ENCODE measurements at regions not wholly inside any gene's neighbourhood (a gene's known extent, or its start where the extent isn't known, plus 50 kb on each side); places are given as distances from the start of the nearest gene placed in this dataset.
"Not testable (repeated sequence)": the region's sequence is repeated elsewhere in the genome, so short reads cannot be mapped to it uniquely, and the experiment has no call there.

DNA sequence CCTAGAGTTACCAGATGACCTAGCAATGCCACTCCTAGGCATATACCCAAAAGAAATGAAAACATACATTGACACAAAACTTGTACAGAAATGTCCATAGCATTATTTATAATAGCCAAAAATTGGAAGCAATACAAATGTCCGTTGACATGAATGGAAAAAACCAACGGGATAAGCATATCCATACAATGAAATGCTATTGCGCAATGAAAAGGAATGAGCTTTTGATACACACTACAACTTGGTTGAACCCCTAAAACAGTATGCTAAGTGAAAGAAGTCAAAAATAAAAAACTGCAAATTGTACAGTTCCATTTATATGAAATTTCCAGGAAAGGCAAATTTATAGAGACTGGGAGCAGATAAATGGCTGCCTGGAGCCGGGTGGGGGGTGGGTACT, 90.6 kb upstream of the G2E3 start:
- H3K36me3 ChIP-seq (ENCODE audit: control insufficient read depth in 1 of 2, insufficient read depth in 2 of 2, low read length in 1 of 2): no peaks in the 10 kb centered on the region
- 49 to 54% methylated on average over 4 of the region's 4 CpGs for WGBS, 2 donors
- no peak overlapping the region for H3K27ac ChIP-seq (ENCODE audit: low read depth in 1 of 2, low read length in 2 of 2)
- DNase-seq (no peak), ATAC-seq (ENCODE audit: low FRiP score) (no peak)
- H3K27me3 ChIP-seq (ENCODE audit: control insufficient read depth in 1 of 2, insufficient read depth in 2 of 2, low read length in 1 of 2): no peaks in the 10 kb centered on the region
- intact Hi-C loops (cut with DNase I): no loop called here
- no peaks in the 10 kb centered on the region for H3K4me1 ChIP-seq (ENCODE audit: control insufficient read depth in 1 of 2, insufficient read depth in 2 of 2, low read length in 2 of 2)
- no peaks in the 10 kb centered on the region for H3K9me3 ChIP-seq (ENCODE audit: control insufficient read depth, low read length)
- no peak overlapping the region for H3K4me3 ChIP-seq (ENCODE audit: low read length in 2 of 2)

DNA sequence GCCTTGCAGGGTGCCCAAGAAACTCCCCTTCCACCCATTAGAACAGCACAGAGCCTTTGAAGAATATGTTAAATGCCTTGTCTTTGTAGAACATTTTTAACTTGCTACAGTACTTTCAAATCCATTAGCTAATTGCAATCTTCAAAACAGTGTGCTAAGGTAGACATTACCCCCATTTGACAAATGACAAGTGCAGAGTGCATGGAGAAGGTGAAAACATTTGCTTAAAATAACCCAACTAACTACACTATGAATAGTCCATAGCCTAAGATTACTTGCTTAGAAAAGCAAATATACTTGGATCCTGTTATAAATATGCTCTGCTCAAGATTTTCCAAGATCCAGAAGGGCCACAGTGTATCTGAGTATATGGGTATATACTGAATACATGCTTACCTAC, 87.0 kb upstream of the G2E3 start:
- DNase-seq: no peak
- Histone ChIP-seq H3K27ac (ENCODE audit: low read depth in 1 of 2, low read length in 2 of 2) (no peak overlapping the region), H3K4me1 (ENCODE audit: control insufficient read depth in 1 of 2, insufficient read depth in 2 of 2, low read length in 2 of 2) (no peaks in the 10 kb centered on the region), H3K9me3 (ENCODE audit: control insufficient read depth, low read length) (no peaks in the 10 kb centered on the region), H3K27me3 (ENCODE audit: control insufficient read depth in 1 of 2, insufficient read depth in 2 of 2, low read length in 1 of 2) (no peaks in the 10 kb centered on the region), H3K36me3 (ENCODE audit: control insufficient read depth in 1 of 2, insufficient read depth in 2 of 2, low read length in 1 of 2) (no peaks in the 10 kb centered on the region), H3K4me3 (ENCODE audit: low read length in 2 of 2) (no peak overlapping the region)
- no peak for ATAC-seq (ENCODE audit: low FRiP score)
- intact Hi-C loops (cut with DNase I): no loop called here

DNA sequence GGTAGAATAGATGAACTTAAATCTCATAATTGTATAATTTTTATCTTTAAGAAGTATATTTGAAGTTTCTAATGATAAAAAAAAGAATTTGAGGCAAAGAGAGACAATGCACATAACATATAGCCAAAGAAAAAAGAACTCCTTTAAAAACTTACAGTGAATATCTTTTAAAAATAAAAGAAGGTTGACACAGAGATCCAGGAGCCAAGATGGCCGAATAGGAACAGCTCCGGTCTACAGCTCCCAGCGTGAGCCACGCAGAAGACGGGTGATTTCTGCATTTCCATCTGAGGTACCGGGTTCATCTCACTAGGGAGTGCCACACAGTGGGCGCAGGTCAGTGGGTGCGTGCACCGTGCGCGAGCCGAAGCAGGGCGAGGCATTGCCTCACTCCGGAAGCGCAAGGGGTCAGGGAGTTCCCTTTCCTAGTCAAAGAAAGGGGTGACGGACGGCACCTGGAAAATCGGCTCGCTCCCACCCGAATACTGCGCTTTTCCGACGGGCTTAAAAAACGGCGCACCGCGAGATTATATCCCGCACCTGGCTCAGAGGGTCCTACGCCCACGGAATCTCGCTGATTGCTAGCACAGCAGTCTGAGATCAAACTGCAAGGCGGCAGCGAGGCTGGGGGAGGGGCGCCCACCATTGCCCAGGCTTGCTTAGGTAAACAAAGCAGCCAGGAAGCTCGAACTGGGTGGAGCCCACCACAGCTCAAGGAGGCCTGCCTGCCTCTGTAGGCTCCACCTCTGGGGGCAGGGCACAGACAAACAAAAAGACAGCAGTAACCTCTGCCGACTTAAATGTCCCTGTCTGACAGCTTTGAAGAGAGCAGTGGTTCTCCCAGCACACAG, 84.9 kb upstream of the G2E3 start:
- H3K36me3 ChIP-seq (ENCODE audit: control insufficient read depth in 1 of 2, insufficient read depth in 2 of 2, low read length in 1 of 2); H3K9me3 ChIP-seq (ENCODE audit: control insufficient read depth, low read length); intact Hi-C loops (cut with DNase I); H3K27me3 ChIP-seq (ENCODE audit: control insufficient read depth in 1 of 2, insufficient read depth in 2 of 2, low read length in 1 of 2); ATAC-seq (ENCODE audit: low FRiP score); H3K4me3 ChIP-seq (ENCODE audit: low read length in 2 of 2); DNase-seq; H3K27ac ChIP-seq (ENCODE audit: low read depth in 1 of 2, low read length in 2 of 2); H3K4me1 ChIP-seq (ENCODE audit: control insufficient read depth in 1 of 2, insufficient read depth in 2 of 2, low read length in 2 of 2): not testable (repeated sequence)
- WGBS, 2 donors: 91 to 92% methylated on average over 32 of the region's 36 CpGs

DNA sequence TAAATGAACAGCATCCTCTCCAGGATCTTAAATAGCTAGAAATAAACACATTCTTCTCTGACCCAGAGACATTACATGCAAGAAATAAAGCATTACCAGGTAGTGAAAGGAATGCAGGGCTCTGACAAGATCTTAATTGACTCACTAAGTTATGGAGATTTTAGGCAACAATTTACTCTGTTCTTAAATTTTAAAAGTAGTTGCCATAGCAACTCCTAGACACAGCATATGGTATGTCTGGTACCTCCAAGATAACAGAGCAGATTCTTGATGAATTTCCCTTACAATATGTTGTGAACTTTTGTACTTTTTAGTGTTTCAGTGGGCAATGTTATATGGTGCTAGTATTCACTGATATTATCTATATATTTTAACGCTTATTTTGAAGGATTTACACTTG, 76.7 kb upstream of the G2E3 start:
- no peak overlapping the region for H3K27ac ChIP-seq (ENCODE audit: low read depth in 1 of 2, low read length in 2 of 2)
- no peak for ATAC-seq (ENCODE audit: low FRiP score)
- H3K36me3 ChIP-seq (ENCODE audit: control insufficient read depth in 1 of 2, insufficient read depth in 2 of 2, low read length in 1 of 2): no peaks in the 10 kb centered on the region
- no peaks in the 10 kb centered on the region for H3K9me3 ChIP-seq (ENCODE audit: control insufficient read depth, low read length)
- DNase-seq: no peak
- intact Hi-C loops (cut with DNase I): no loop called here
- no peaks in the 10 kb centered on the region for H3K4me1 ChIP-seq (ENCODE audit: control insufficient read depth in 1 of 2, insufficient read depth in 2 of 2, low read length in 2 of 2)
- 74 to 75% methylated on average over 1 of the region's 1 CpG for WGBS, 2 donors
- H3K27me3 ChIP-seq (ENCODE audit: control insufficient read depth in 1 of 2, insufficient read depth in 2 of 2, low read length in 1 of 2): no peaks in the 10 kb centered on the region
- no peak overlapping the region for H3K4me3 ChIP-seq (ENCODE audit: low read length in 2 of 2)

DNA sequence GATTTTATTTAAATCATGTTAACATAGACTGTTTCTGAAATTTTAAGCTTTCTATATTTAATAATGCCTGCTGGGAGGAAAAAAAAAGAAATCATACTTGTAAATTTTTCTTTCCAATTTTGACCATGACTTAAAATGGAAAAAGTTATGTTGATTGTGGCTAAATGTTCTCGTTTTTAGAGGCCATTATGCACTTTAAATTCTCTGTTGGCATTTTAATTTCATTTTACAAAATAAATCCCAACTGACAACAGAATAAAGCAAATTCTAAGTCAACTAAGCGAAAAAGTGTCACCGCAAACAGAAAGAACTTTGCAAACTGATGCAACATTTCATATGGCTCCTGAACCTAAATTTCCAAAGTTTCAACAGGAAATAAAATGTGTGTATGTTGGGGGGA, 74.8 kb upstream of the G2E3 start:
- no peaks in the 10 kb centered on the region for H3K9me3 ChIP-seq (ENCODE audit: control insufficient read depth, low read length)
- H3K36me3 ChIP-seq (ENCODE audit: control insufficient read depth in 1 of 2, insufficient read depth in 2 of 2, low read length in 1 of 2): no peaks in the 10 kb centered on the region
- 71 to 74% methylated on average over 3 of the region's 3 CpGs for WGBS, 2 donors
- intact Hi-C loops (cut with DNase I): no loop called here
- H3K27me3 ChIP-seq (ENCODE audit: control insufficient read depth in 1 of 2, insufficient read depth in 2 of 2, low read length in 1 of 2): no peaks in the 10 kb centered on the region
- no peaks in the 10 kb centered on the region for H3K4me1 ChIP-seq (ENCODE audit: control insufficient read depth in 1 of 2, insufficient read depth in 2 of 2, low read length in 2 of 2)
- ATAC-seq (ENCODE audit: low FRiP score): no peak
- H3K4me3 ChIP-seq (ENCODE audit: low read length in 2 of 2): no peak overlapping the region
- no peak overlapping the region for H3K27ac ChIP-seq (ENCODE audit: low read depth in 1 of 2, low read length in 2 of 2)
- no peak for DNase-seq

DNA sequence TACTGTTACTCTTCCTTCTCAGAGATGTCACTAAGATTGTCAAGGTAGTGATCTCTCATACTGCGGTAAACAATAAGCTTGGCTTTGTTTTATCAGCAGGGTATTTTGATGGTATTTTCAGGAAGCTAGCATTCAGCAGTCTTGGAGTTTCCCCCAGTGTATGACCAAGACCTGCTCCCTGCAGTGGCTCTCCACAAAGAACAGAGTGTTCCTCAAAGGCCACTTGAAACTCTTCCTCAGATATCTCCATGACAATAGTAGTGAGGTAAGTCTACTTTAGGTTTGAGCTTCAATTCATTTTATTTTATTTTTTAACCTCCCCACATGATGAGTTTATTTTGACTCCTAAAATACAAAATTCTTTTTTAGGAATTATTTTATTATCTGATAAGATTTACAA, 74.0 kb upstream of the G2E3 start:
- Histone ChIP-seq H3K36me3 (ENCODE audit: control insufficient read depth in 1 of 2, insufficient read depth in 2 of 2, low read length in 1 of 2) (no peaks in the 10 kb centered on the region), H3K27me3 (ENCODE audit: control insufficient read depth in 1 of 2, insufficient read depth in 2 of 2, low read length in 1 of 2) (no peaks in the 10 kb centered on the region), H3K4me1 (ENCODE audit: control insufficient read depth in 1 of 2, insufficient read depth in 2 of 2, low read length in 2 of 2) (no peaks in the 10 kb centered on the region), H3K4me3 (ENCODE audit: low read length in 2 of 2) (no peak overlapping the region), H3K9me3 (ENCODE audit: control insufficient read depth, low read length) (no peaks in the 10 kb centered on the region), H3K27ac (ENCODE audit: low read depth in 1 of 2, low read length in 2 of 2) (no peak overlapping the region)
- 82 to 84% methylated on average over 1 of the region's 1 CpG for WGBS, 2 donors
- DNase-seq (no peak), ATAC-seq (ENCODE audit: low FRiP score) (no peak)
- intact Hi-C loops (cut with DNase I): no loop called here

DNA sequence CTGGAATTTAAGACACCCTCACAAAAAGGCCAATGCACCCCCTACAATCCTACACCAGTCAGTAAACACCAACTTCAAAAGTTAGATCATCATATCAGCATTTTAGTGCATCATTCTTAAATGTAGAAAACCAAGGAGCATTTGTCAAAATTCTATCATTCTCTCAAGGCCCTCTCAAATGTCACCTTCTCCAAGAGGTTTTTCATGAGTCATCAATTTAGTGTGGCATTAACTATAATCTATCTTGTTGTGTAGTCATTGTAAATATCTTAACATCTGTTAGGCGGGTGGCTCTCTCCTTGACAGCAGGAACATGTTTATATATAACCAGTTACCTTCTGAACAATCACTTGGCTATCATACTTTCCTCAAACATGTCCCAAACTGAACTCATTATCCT, 62.1 kb upstream of the G2E3 start:
- ATAC-seq (ENCODE audit: low FRiP score): no peak
- H3K27ac ChIP-seq (ENCODE audit: low read depth in 1 of 2, low read length in 2 of 2): no peak overlapping the region

DNA sequence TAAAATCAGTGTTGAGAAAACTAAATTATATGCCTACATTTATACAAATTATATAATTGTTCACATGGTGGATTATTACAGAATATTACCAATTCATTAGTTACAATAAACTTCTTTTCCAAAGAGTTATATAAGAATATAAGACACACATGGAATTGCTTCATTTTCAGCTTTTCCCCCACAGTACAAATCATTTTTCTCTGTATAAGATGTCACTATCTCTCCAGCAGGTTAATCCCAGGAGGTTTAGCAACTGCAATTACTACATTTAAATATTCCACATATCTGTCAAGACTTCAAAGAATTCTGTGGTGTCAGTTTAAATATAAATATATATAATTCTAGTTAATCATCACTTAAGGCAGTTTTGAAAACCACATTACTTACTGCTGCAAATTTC, 59.6 kb upstream of the G2E3 start:
- Histone ChIP-seq H3K27me3 (ENCODE audit: control insufficient read depth in 1 of 2, insufficient read depth in 2 of 2, low read length in 1 of 2) (no peaks in the 10 kb centered on the region), H3K4me1 (ENCODE audit: control insufficient read depth in 1 of 2, insufficient read depth in 2 of 2, low read length in 2 of 2) (no peaks in the 10 kb centered on the region), H3K9me3 (ENCODE audit: control insufficient read depth, low read length) (no peaks in the 10 kb centered on the region), H3K36me3 (ENCODE audit: control insufficient read depth in 1 of 2, insufficient read depth in 2 of 2, low read length in 1 of 2) (no peaks in the 10 kb centered on the region), H3K4me3 (ENCODE audit: low read length in 2 of 2) (no peak overlapping the region), H3K27ac (ENCODE audit: low read depth in 1 of 2, low read length in 2 of 2) (no peak overlapping the region)
- DNase-seq: no peak
- intact Hi-C loops (cut with DNase I): no loop called here
- ATAC-seq (ENCODE audit: low FRiP score): no peak

More for the DNA sequence above, 62.1 kb upstream of the G2E3 start:
- Histone ChIP-seq H3K4me3 (ENCODE audit: low read length in 2 of 2) (no peak overlapping the region), H3K27me3 (ENCODE audit: control insufficient read depth in 1 of 2, insufficient read depth in 2 of 2, low read length in 1 of 2) (no peaks in the 10 kb centered on the region), H3K4me1 (ENCODE audit: control insufficient read depth in 1 of 2, insufficient read depth in 2 of 2, low read length in 2 of 2) (no peaks in the 10 kb centered on the region), H3K36me3 (ENCODE audit: control insufficient read depth in 1 of 2, insufficient read depth in 2 of 2, low read length in 1 of 2) (no peaks in the 10 kb centered on the region), H3K9me3 (ENCODE audit: control insufficient read depth, low read length) (no peaks in the 10 kb centered on the region)
- intact Hi-C loops (cut with DNase I): no loop called here
- DNase-seq: no peak
- WGBS, 2 donors: 84% methylated on average over 1 of the region's 1 CpG

DNA sequence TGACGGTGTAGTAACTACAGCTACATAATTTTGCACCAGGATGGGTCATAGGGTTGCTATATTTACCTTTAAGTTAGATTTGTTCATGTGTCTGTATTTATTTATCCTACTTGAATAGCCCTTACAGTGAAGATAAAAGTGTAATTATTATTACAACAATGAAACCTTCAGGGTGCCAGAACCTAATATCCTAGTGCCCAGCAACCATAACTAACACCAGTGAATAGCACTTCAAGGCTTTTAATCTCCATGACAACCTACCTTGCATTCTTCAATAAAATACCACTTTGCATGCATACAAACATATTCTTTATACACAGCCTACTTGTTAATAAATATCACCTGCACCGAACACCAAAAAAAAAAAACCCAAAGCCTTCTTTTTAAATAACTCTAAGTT, 58.7 kb upstream of the G2E3 start:
- H3K27me3 ChIP-seq (ENCODE audit: control insufficient read depth in 1 of 2, insufficient read depth in 2 of 2, low read length in 1 of 2): no peaks in the 10 kb centered on the region
- H3K9me3 ChIP-seq (ENCODE audit: control insufficient read depth, low read length): no peaks in the 10 kb centered on the region
- intact Hi-C loops (cut with DNase I): no loop called here
- ATAC-seq (ENCODE audit: low FRiP score) (no peak), DNase-seq (no peak)
- no peaks in the 10 kb centered on the region for H3K4me1 ChIP-seq (ENCODE audit: control insufficient read depth in 1 of 2, insufficient read depth in 2 of 2, low read length in 2 of 2)
- H3K27ac ChIP-seq (ENCODE audit: low read depth in 1 of 2, low read length in 2 of 2): no peak overlapping the region
- H3K4me3 ChIP-seq (ENCODE audit: low read length in 2 of 2): no peak overlapping the region
- WGBS, 2 donors: 82% methylated on average over 2 of the region's 2 CpGs
- H3K36me3 ChIP-seq (ENCODE audit: control insufficient read depth in 1 of 2, insufficient read depth in 2 of 2, low read length in 1 of 2): no peaks in the 10 kb centered on the region

Measured in aorta (tissue), 5 donors.